ENCODE measurements at regions not wholly inside any gene's neighbourhood (a gene's known extent, or its start where the extent isn't known, plus 50 kb on each side); places are given as distances from the start of the nearest gene placed in this dataset.

- H3K9me3 ChIP-seq (ENCODE audit: low read length), result no peaks in the 10 kb centered on the region
- no peaks in the 10 kb centered on the region for H3K79me2 ChIP-seq (replicated peaks; ENCODE audit: insufficient read depth, low read length)
- no peak overlapping the region for H3K27ac ChIP-seq (ENCODE audit: low read length)
- no peaks in the 10 kb centered on the region for H3K36me3 ChIP-seq (ENCODE audit: insufficient read depth, low read length)
- H2AFZ ChIP-seq (ENCODE audit: low read depth, low read length), result no peak overlapping the region
- H3K4me2 ChIP-seq (ENCODE audit: low read length), result no peak overlapping the region
- H3K27me3 ChIP-seq (ENCODE audit: insufficient read depth, low read depth, low read length), result no peaks in the 10 kb centered on the region
- TF ChIP-seq EP300 (conservative IDR thresholded peaks at IDR 0.05; ENCODE audit: poor library complexity, severe bottlenecking) (no peak), RAD21 (conservative IDR thresholded peaks at IDR 0.05) (no peak), POLR2AphosphoS5 (IDR thresholded peaks at IDR 0.05) (no peak), SMC3 (conservative IDR thresholded peaks at IDR 0.05; ENCODE audit: poor library complexity) (no peak), MXI1 (conservative IDR thresholded peaks at IDR 0.05; ENCODE audit: poor library complexity, severe bottlenecking) (no peak), EZH2 (IDR thresholded peaks at IDR 0.05; ENCODE audit: borderline replicate concordance, insufficient read depth, low read length, poor library complexity, severe bottlenecking) (no peak), TAF1 (IDR thresholded peaks at IDR 0.05; ENCODE audit: low read depth) (no peak), CTCF (IDR thresholded peaks at IDR 0.05; ENCODE audit: poor library complexity, severe bottlenecking) (no peak)
- H3K9me2 ChIP-seq (ENCODE audit: insufficient read depth, low read length), result no peaks in the 10 kb centered on the region
- no peaks in the 10 kb centered on the region for H4K20me1 ChIP-seq (ENCODE audit: insufficient read depth)
- no peak overlapping the region for H3K9ac ChIP-seq (ENCODE audit: low read length)
- no peaks in the 10 kb centered on the region for H3F3A ChIP-seq (ENCODE audit: insufficient read depth, low read length, poor library complexity, severe bottlenecking)
- no peak overlapping the region for H3K4me3 ChIP-seq (ENCODE audit: low read length)
Observed at GRCh38 chr2:180205621-180206235, 198.6 kb upstream of the CWC22 start.

GRCh38 chr2:180203972-180204371 is 196.9 kb upstream of the CWC22 start:
- H3K79me2 ChIP-seq (replicated peaks; ENCODE audit: insufficient read depth, low read length), result no peaks in the 10 kb centered on the region
- H2AFZ ChIP-seq (ENCODE audit: low read depth, low read length), result no peak overlapping the region
- no peak overlapping the region for H3K9ac ChIP-seq (ENCODE audit: low read length)
- H3F3A ChIP-seq (ENCODE audit: insufficient read depth, low read length, poor library complexity, severe bottlenecking), result no peaks in the 10 kb centered on the region
- H3K27me3 ChIP-seq (ENCODE audit: insufficient read depth, low read depth, low read length), result no peaks in the 10 kb centered on the region
- H3K36me3 ChIP-seq (ENCODE audit: insufficient read depth, low read length), result no peaks in the 10 kb centered on the region
- H3K4me2 ChIP-seq (ENCODE audit: low read length), result no peak overlapping the region
- H3K4me3 ChIP-seq (ENCODE audit: low read length), result no peak overlapping the region
- TF ChIP-seq EP300 (conservative IDR thresholded peaks at IDR 0.05; ENCODE audit: poor library complexity, severe bottlenecking) (no peak), CTCF (IDR thresholded peaks at IDR 0.05; ENCODE audit: poor library complexity, severe bottlenecking) (no peak), RAD21 (conservative IDR thresholded peaks at IDR 0.05) (no peak), REST (IDR thresholded peaks at IDR 0.05; ENCODE audit: borderline replicate concordance) (no peak), SMC3 (conservative IDR thresholded peaks at IDR 0.05; ENCODE audit: poor library complexity) (no peak), POLR2AphosphoS5 (IDR thresholded peaks at IDR 0.05) (no peak), MXI1 (conservative IDR thresholded peaks at IDR 0.05; ENCODE audit: poor library complexity, severe bottlenecking) (no peak), EZH2 (IDR thresholded peaks at IDR 0.05; ENCODE audit: borderline replicate concordance, insufficient read depth, low read length, poor library complexity, severe bottlenecking) (no peak), TAF1 (IDR thresholded peaks at IDR 0.05; ENCODE audit: low read depth) (no peak)
- no peaks in the 10 kb centered on the region for H3K9me3 ChIP-seq (ENCODE audit: low read length)
- no peaks in the 10 kb centered on the region for H4K20me1 ChIP-seq (ENCODE audit: insufficient read depth)
- no peaks in the 10 kb centered on the region for H3K9me2 ChIP-seq (ENCODE audit: insufficient read depth, low read length)
- no peak overlapping the region for H3K27ac ChIP-seq (ENCODE audit: low read length)

All from neural cell (in vitro differentiated cells).